DMS53 (cell line): ENCODE measurements at regions not wholly inside any gene's neighbourhood (a gene's known extent, or its start where the extent isn't known, plus 50 kb on each side); places are given as distances from the start of the nearest gene placed in this dataset.

ENCODE experiments used
- DNase-seq: peaks from one replicate; lab custom pipeline; 2025; lab: John Stamatoyannopoulos, UW

DNA sequence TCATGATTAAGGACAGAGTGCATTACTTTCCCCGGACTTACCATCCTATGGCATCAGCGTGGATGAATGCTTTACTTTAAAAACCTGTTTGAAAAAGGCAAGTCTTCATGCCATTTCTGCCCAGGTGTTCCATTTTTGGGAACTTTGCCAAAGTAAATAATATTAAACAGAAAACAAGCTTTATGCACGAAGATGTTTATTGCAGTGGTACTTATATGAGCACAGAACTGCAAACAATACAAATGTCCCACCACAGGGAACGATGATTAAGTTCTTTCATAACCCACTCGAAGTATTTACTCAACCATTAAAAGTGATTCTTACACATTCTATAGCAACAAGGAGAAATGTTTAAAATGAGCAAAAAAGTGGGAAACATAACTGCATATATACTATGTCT lies 109.7 kb upstream of the GDF10 start:
- peak; percentile 96 for DNase-seq

GRCh38 chr10:47190802-47191450 lies 109.1 kb upstream of the GDF10 start:
- peak; percentile 67 for DNase-seq

- DNase-seq = no peak
Measured at GRCh38 chr10:47192273-47192672, 107.7 kb upstream of the GDF10 start.

DNA sequence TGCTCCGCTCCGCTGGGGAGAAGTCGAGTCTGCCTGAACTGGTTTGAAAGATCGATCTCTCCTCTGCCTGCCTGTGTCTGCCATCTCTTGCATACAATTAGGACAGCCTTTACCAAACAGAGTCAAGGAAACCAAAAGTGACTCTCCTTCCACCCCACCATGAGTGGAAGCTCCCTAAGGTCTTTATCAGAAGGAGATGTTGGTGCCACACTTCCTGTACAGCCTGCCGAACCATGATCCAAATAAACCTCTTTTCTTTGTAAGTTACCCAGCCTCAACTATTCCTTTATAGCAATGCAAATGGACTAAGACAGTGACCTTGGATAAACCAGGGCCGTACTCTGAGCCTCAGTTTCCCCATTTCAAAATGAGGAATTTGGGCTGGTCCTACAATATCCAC lies 106.3 kb upstream of the GDF10 start:
- DNase-seq = no peak

- DNase-seq = no peak
Measured at GRCh38 chr10:47195274-47195885, 104.6 kb upstream of the GDF10 start.

GRCh38 chr10:47196691-47197090 lies 103.3 kb upstream of the GDF10 start:
- DNase-seq = no peak

GRCh38 chr10:47198221-47198620 lies 101.8 kb upstream of the GDF10 start:
- DNase-seq = no peak

DNA sequence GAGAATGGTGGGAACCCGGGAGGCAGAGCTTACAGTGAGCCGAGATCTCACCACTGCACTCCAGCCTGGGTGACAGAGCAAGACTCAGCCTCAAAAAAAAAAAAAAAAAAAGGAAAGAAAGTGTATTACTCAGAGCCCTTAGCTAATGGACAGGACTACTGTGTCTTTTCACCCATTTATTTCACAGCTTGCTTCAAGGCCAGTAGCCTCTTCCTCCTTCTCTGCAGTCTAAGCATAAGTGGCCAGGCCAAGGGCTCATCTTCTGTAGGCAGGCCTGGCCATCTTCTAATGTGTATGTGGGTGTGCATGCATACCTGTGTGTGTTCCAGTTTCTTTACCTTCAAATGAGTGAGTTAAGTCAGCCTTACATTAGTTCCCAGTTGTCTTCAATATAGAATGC lies 94.8 kb upstream of the GDF10 start:
- no peak for DNase-seq

GRCh38 chr10:47206449-47207280 lies 93.3 kb upstream of the GDF10 start:
- DNase-seq = no peak

DNA sequence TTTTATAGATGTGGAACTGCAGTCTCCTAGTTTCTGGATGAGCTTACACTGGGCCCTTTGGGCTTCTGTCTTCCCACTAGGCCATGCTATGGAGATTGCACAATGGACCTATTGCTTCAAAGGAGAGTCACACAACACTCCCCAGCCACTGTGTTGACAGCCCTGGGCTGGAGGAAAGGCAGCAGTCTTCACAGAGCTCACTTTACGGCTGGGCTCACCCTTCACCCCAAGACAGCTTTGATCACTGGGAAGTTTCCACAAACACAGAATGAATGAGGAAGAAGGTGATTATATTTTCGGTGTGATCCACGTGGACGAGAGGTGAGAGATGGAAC lies 92.7 kb upstream of the GDF10 start:
- no peak for DNase-seq

GRCh38 chr10:47207894-47208469 lies 92.0 kb upstream of the GDF10 start:
- DNase-seq = no peak

GRCh38 chr10:47209466-47209865 lies 90.5 kb upstream of the GDF10 start:
- DNase-seq = no peak

DNA sequence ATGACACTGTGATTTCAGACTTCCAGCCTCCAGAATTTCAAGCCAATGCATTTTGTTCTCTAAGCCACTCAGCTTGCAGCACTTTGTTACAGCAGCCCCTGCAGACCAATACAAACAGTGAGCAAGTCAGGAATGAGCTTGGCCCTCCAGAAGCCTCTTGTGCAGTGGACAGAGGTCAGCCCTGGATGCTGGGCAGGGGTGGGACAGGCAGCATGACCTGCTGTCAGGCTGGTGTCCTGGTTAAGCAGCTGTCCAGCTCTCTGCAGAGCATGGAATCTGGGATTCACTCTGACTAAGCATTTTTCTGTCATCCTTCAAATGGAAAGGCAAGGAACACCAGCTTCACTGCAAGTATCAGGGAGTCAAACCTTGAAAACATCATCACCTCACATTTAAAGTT lies 85.5 kb upstream of the GDF10 start:
- DNase-seq = peak; percentile 47

DNA sequence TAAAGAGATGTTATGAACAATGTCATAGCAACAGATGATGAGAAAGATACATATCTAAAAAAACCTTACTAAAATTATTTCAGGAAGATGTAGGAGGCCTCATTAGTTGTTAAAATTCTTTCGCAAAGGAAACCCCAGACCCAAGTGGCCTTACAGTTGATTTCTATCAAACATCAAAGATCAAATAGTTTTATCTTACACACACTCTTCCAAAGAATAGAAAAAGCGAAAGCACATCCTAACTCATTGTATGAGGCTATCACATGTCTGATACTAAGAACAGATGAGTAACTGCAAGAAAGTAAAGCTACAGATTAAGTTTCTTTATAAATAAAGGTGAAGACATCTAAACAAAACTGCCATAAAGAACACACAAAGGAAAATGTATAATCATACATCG lies 82.9 kb upstream of the GDF10 start:
- DNase-seq = no peak

GRCh38 chr10:47218803-47219202 lies 81.2 kb upstream of the GDF10 start:
- DNase-seq = no peak

DNA sequence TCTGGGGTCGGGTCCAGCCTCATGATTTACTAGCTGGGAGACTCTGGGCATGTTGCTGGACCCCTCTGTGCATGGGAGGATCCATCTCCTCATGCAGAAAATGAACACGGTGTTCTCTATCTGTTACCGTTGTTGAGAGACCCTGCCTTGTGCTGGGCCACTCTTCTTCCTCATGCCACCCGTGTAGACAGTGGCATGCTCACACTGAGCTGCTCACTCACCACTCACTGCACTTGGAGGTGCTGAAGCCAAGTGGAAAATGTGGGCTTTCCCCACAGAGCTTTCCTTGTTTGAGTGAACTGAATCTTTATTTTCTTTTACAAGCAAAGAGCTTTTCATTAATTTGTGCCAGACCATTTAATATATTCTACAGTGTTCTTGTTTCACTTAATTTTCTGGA lies 77.5 kb upstream of the GDF10 start:
- no peak for DNase-seq

GRCh38 chr10:47223236-47223635 lies 76.8 kb upstream of the GDF10 start:
- DNase-seq = no peak

DNA sequence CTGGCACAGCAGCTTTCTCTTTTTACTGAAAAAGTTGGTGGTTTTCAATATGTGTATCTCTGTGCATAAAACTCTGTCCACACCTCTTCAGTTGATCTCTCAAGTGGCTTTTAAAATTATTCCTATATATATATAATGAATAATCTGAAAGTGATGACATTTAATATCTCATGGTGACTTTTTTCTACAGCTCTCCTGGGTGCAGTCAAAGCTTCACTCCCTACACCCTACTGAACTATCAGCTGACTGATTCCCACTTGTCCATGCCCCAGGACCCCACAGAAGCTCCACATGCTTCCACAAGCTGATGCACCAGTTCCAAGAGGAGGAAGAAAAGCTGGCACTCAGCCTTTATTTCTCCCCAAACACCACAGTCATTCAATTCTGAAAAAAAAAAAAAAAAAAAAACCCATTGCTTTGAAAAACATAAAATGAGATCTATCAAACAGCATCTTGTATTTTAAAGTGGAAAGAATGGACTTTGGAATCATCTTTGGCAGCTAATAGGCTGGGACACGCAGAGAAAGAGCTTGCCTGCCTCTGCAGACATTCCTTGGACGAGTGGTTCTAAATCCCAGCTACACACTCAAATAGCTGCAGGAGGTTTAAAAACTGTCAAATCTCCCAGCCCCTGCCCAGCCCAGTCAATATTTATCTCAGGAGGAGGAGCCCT lies 75.3 kb upstream of the GDF10 start:
- DNase-seq = no peak

DNA sequence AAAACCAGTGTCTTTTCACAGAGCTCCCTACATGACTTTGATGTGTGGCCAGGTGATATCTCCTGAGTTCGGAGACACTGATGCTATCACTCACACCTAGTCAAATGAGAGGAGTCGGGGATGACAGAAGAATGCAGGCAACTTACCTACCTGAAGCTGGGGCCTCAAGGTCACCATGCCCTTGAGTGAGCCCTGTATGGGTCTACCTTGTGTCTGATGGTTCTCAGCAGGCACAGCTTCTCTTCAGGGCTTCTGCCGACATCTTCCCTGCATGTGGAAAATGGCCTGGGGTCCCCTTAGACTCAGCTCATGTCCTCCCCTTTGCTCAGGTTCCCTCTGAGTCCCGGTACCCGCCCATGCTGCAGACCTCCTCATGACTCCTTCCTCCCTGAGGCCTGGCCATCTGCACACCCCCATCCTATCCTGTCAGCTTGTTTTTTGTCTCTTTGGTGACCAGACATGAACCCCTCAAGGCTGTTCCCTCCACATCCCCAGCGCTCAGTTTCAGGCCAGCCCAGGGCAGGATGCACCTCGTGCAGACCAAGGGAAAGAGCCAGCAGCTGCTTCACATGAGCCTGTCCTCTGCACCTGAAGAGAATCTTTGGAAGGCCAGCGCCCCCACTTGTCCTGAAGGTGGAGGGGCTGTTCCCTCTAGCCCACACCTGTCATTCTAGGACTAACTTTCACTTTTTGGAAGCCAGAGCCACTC lies 74.6 kb upstream of the GDF10 start:
- peak; percentile 8 for DNase-seq

- no peak for DNase-seq
Measured at GRCh38 chr10:47225928-47226645, 73.9 kb upstream of the GDF10 start.

DNA sequence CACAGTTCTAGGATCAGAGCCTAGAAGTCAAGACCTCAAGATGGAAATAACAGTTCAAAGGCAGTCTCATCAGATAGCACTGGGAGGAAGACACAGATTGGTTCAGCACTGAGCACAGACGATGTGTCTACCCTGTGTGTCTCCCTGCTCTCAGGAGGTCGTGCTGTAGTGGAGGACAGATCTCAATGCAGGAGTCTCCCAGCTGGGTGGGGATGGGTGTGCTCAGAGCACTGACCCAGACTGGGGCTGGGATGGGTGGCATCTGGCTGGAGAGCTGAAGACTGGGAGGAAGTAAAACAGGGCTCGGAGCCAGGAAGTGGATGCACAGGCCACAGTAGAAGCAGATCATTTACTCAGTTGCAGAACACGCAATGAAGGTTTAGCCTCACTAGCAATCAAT lies 69.5 kb upstream of the GDF10 start:
- no peak for DNase-seq
